Suprapubic skin (tissue), 4 donors: ENCODE measurements at regions not wholly inside any gene's neighbourhood (a gene's known extent, or its start where the extent isn't known, plus 50 kb on each side); places are given as distances from the start of the nearest gene placed in this dataset.

Source experiments
- CTCF ChIP-seq, 2 donors: fragments of 200-600 bp in 1 of 2; fragments of 450-650 bp in 1 of 2; sonication (generic) in 1 of 2; IDR thresholded peaks; one replicate each; pipeline ENCODE4 v1.5.1; 2016 to 2019; ENCODE audit warnings: antibody characterized with exemption in 2 of 2, mild to moderate bottlenecking in 1 of 2, moderate library complexity in 1 of 2
- EP300 ChIP-seq: sonication (generic); formaldehyde crosslinking; IDR thresholded peaks from one replicate; pipeline ENCODE4 v1.6.1; 2017; ENCODE audit warnings: antibody characterized with exemption
- POLR2A ChIP-seq, 2 donors: fragments of 450-650 bp; IDR thresholded peaks; one replicate each; pipeline ENCODE4 v1.6.1; 2017; ENCODE audit warnings: antibody characterized with exemption in 2 of 2, mild to moderate bottlenecking in 2 of 2, moderate library complexity in 2 of 2
- POLR2AphosphoS5 ChIP-seq, 3 donors: sonication (generic); formaldehyde crosslinking; IDR thresholded peaks; one replicate each; pipeline ENCODE4 v1.6.1; 2017; ENCODE audit warnings: antibody characterized with exemption in 3 of 3

GRCh38 chr13:47832458-47832972 is 168.6 kb downstream of the SUCLA2 start:
- TF ChIP-seq CTCF (IDR thresholded peaks at IDR 0.05) = no peak
- no peak for TF ChIP-seq POLR2A (IDR thresholded peaks at IDR 0.05)
- no peak for TF ChIP-seq POLR2AphosphoS5 (IDR thresholded peaks at IDR 0.05)
- TF ChIP-seq EP300 = no peak
